GM19240 (cell line): ENCODE measurements at regions not wholly inside any gene's neighbourhood (a gene's known extent, or its start where the extent isn't known, plus 50 kb on each side); places are given as distances from the start of the nearest gene placed in this dataset.
"Not testable (repeated sequence)": the region's sequence is repeated elsewhere in the genome, so short reads cannot be mapped to it uniquely, and the experiment has no call there.

ENCODE experiments used
- DNase-seq: peaks from one replicate; pipeline ENCODE4 v3.0.0; 2011; ENCODE audit warnings: low spot score; ENCODE audit not compliant: insufficient read length

DNA sequence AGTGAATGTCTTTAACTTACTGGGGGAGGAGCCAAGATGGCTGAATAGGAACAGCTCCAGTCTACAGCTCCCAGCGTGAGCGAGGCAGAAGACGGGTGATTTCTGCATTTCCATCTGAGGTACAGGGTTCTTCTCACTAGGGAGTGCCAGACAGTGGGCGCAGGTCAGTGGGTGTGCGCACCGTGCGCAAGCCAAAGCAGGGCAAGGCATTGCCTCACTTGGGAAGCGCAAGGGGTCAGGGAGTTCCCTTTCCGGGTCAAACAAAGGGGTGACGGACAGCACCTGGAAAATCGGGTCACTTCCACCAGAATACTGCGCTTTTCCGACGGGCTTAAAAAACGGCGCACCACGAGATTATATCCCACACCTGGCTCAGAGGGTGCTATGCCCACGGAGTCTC, 187.3 kb downstream of the CHIC2 start:
- DNase-seq: not testable (repeated sequence)

DNA sequence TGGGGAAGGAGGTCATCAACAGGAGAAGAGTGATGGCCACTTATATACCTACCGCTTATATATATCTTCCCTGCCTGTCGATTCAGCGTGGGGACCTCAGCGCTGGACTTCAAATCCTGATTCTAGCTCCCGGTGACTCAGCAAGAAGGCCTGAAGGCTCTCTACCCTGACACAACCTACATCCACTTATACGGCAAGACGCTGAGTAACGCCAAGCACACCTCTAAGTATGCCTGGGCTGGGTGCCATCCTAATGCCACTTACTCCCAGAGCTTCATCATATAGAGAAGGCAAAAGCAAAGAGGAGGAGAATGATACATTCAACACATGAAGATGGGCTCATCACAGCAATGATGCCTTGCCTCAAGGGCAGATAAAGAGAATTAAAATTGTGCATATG, 198.3 kb downstream of the CHIC2 start:
- DNase-seq: no peak

DNA sequence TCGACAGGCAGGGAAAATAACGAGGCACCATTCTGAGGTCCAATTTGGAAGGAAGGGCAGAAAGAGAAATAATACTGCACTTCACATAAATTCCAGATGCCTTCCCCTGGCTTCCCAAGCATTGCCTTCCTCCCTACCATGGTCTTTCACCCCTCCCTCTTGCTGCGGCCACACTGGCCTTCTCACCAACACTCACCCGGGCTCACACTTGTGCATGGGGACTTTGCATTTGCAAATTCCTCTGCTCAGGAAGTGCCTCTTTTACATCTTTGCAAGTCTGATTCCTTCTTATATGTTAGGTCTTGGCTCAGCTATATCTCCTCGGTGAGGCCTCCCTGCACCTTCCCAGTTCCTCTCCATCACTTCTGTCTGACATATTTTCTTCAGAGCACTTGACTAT, 199.4 kb downstream of the CHIC2 start:
- DNase-seq: no peak

DNA sequence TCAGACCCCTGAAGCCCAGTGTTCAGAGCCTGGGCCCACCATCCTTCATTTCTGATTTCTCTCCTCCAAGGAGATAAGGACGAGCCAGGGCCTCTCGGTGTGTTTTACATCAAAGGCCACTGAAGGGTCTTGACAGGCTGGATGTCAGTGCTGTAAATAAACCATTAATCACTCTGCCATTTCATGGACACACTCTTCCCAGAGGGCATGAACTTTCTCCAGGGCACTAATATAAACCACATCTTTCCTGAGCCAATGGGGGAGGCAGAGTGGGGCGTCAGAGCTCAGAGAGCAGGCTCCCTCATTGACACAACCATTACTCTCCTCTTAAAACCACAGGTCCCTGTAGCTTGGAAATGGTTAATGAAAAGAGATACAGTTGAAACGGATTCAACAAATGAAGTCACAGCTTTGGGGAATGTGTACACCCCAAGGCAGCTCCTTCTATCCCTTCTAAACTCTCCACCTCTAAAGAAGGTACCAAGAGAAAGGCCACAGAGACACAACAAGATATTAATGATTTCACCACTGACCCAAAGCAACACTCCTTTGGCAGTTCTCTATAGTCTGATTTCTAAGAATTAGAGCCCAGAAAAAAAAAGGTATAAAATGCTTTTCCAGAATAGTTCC, 200.6 kb downstream of the CHIC2 start:
- no peak for DNase-seq

DNA sequence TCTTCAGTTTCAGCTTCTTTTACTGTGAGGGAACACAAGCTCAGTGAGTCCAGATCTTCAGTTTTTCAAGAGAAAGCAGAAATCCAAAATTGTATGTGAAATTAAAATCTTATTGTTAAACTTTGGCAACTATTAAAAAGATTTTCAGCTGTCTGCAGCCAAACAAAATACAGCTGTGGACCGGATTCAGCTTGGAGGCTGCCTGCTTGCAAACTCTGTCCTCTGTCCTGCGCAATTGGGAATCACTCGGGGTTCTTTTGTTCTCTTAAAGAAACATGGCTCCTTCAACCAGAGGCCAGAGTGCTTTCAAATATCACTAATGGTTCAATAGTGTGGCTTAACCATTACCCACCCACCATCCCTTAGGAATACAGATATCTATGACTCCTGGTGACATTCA, 201.2 kb downstream of the CHIC2 start:
- DNase-seq: no peak

DNA sequence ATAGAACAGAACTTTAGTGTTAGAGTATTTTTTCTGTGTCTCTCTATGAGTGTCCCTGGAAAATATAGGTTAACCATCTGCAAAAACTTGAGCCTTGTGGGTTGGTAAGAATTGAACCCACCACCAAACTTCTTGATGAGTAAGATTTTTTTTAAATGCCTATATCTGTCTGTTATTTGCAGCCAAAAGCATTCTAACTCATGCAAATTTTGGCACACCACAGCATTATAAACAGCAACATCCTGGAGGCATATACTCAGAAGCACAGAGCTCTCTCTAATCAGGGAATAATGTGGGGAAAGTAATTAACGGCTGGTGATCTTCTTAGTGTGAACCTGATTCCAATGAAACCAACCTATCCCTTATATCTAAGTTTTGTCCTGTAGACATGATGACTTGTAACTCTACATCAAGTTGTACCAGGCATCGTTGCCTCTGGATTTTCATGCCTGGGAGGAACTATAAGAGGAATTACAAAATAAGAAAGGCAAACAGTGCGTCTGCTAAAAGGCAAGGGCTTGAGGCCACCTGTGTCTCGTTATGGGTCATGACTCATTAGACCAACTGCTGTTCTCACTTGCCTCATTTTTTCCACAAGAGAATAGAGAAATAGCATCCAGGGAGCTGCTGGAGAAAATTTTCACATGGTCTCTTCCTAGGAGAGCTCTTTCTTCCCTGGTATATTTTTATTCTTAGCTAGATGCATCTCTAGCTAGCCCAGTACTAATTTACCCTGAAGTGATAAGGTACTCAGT, 202.4 kb downstream of the CHIC2 start:
- DNase-seq: no peak

DNA sequence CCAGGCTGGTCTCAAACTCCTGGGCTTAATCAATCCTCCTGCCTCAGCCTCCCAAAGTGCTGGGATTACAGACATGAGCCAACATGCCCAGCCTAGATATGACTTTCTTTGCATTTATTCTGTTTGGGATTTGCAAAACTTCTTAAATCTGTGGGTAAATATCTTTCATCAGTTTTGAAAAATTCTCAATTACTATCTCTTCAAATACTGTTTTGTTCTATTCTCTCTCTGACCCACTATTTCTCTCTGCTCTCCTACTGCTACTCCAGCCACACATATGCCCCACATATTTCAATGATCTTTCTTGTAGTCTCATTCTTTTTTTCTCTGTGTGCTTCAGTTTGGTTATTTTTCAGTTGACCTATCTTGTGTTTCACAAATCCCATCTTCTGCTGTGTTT, 205.1 kb downstream of the CHIC2 start:
- no peak for DNase-seq

DNA sequence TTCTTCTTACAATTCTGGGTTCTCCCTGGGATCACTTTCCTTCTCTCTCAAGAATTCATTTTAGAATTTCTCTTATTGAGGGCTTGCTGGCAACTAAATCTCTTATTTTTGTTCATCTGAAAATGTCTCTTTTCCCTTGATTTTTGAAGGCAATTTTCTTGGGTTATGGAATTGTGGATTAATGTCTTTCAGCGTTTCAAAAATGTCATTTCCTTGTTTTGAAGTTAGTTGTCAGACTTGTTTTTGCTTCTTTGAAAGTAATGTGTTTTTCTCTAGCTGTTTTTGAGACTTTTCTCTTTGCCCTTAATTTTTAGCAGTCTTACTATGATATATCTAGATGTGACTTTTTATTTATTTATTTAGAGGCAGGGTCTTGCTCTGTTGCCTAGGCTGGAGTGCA, 205.7 kb downstream of the CHIC2 start:
- DNase-seq: no peak

DNA sequence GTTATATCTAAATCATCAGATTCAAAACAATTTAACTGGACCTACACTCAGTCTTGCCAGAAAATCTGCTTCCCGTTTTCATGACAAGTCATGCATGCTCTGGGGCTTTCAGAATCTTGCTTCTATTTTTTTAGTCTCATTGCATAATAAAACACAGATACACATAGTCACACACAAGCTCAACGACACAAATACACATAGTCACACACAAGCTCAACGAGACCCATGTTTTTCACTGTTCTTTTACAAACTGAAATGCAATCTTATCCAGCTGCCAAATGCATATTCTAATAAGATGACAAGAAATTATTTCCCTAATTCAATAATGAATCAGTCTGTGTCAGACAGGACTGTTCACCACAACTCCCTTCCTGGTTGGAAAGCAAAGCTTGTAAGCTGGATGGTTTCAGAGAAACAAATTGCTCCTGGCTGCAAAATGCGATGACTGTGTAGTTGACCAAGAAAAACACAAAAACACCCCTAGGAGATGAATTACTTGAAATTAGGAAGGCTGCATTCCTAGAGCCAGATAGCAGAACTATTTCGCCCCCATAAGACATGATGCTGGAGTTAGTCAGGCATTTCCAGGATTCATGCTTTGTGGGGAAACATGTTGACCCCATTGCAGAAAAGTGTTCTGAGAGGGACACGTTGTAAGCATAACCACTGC, 208.7 kb downstream of the CHIC2 start:
- no peak for DNase-seq

DNA sequence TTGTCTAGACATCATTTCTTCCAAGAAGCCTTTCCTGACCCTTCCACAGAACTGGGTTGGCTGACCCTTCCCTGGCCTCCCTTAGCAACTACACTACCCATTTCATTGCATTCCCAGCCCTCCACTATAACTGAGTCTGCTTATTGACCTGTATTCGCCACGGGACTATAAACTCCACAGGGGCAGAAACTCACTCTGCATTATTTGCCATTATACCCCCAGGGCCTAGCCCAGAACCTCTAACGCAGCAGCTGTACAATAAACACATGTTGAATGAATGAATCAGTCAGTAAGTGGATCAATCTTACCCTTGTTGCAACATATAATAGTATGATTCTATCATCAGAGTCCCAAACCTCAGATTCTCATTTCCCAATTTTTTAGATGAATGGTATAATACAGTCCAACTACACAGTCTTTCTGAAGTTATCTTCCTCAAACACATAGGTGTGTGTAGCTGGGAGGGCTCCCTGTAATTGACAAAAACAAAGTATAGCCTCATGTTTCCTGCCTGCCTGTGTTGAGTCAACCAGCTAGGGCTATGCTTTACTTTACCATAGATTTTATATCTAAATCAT, 209.3 kb downstream of the CHIC2 start:
- DNase-seq: no peak

DNA sequence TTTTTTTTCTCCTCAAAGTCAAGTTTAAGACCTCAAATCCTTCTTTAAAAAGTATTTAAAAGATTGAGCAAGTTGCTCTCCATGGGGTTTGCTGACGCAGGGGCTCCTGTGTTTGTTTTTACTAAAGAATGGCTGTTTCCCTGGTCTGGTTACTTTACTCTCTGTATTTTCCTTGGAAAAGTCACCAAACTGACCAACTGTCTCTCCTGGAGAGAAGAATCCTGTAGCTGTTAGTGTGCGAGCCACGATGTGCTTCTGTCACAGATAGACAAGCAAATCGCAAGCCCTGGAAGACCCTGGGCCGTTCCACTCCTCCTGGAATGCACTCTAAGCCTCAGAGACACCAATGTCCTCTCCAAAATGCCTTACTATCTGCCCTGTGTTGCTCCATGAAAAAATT, 212.1 kb downstream of the CHIC2 start:
- no peak for DNase-seq

DNA sequence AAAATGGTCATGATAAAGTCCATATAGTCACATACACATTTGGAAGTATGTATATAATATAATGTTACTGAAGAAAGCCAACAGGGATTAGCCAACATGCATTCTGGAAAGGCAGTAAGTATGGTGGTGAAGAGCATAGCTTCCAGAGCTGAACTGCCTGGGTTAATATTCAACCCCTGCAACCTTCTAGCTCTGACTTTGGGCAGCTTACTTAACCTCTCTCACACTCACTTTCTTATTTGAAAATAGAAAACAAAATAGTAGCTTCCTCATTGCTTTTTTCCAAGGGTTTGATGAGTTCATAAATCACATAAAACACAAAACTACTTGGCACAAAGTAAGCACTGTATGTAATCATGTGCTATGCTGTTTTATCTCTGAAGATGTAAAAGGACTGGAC, 216.4 kb downstream of the CHIC2 start:
- DNase-seq: no peak

DNA sequence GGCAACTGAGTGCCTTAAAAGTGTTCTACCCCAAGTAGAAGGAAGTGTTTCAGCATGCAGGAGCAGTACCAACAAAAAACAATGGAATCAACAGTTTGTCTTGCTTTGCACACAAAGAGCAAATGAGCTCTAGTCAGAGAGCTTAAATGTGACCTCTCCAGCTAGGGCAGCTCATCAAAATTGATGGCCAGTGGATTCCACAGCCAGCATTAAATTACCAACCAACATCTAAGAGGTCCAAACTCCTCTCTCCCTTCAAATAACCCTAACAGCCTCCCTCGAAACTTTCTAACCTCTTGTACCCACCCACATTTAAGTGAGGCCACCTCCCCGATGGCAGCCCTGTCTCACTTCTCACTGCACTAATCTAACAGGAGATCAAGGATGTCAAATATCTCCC, 219.9 kb downstream of the CHIC2 start:
- no peak for DNase-seq

DNA sequence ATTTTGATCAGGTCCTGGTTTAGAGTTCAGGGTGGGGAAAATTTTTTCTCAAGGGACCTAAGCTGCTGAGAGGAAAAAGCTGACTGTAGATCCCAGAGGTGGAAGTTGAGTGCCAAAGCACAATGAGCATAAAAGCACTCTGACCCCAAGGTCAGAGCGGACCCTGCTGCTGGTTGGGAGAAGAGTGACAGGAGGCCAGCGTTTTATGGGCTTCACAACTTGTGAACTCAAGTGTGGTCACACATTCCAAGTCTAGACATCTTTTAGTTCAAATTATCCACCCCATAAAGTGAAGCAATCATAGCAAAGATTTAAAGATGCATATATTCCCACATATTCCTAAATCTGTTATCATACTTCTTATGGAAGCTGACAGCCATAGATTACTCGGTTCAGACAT, 220.3 kb downstream of the CHIC2 start:
- no peak for DNase-seq

DNA sequence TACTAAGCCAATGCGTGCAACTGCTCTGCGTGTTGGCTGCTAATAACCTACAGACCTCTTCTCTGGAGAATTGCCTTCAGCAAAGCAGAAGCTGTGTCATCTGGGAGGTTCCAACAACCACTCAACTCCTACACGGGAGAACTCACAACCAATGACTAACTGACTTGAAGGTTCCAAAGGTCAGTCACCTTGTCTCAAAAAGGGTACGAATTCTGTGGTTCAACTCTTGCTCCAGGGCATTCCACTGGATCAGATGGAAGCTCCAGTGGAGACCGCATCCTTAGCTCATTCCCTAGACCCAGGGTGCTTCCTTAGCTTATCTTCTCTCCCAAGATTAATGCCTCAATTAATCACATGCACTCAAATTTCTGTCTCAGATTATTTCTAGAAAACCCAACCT, 222.7 kb downstream of the CHIC2 start:
- DNase-seq: no peak

DNA sequence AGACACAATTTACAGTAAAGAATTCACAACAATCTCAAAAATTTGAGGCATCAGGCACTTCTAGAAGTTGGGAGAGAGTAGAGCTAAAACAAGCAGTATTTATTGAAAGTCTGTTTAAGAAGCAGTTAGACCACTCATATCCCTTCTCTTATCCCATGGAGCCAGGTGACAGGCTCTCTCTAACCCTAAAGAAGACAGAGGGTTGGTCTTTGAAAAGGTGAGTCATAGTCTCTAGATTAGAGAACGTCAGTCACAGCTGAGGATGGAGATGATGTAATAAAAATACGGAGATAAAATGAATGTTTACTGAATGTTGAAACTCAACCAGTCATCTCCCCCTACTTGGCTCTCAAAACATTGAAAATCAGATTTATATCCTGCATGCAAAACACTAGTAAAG, 223.8 kb downstream of the CHIC2 start:
- DNase-seq: no peak

DNA sequence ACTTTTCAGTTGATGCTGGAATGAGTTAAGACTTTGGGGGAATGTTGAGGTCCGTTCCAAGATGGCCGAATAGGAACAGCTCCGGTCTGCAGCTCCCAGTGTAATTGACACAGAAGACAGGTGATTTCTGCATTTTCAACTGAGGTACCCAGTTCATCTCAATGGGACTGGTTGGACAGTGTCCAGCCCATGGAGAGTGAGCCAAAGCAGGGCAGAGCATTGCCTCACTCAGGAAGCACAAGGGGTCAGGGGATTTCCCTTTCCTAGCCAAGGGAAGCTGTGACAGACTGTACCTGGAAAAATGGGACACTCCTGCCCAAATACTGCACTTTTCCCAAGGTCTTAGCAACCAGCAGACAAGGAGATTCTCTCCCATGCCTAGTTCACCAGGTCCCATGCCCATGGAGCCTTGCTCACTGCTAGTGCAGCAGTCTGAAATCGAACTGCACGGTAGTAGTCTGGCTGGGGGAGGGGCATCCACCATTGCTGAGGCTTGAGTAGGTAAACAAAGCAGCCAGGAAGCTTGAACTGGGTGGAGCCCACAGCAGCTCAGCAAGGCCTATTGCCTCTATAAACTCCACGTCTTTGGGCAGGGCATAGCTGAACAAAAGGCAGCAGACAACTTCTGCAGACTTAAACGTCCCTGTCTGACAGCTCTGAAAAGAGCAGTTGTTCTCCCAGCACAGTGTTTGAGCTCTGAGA, 231.0 kb downstream of the CHIC2 start:
- not testable (repeated sequence) for DNase-seq

DNA sequence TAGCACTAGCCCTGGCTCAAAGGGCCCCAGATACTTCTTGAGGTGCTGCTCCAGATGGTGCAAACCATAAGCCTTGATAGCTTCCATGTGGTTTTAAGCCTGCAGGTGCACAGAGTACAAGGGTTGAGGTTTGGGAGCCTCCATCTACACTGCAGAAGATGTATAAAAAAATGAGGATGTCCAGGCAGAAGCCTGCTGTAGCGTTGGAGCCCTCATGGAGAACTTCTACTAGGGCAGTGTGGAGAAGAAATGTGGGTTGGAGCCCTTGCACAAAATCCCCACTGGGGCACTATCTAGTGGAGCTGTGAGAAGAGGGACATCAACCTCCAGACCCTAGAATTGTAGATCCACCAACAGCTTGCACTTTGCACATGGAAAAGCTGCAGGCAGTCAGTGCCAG, 231.9 kb downstream of the CHIC2 start:
- no peak for DNase-seq

DNA sequence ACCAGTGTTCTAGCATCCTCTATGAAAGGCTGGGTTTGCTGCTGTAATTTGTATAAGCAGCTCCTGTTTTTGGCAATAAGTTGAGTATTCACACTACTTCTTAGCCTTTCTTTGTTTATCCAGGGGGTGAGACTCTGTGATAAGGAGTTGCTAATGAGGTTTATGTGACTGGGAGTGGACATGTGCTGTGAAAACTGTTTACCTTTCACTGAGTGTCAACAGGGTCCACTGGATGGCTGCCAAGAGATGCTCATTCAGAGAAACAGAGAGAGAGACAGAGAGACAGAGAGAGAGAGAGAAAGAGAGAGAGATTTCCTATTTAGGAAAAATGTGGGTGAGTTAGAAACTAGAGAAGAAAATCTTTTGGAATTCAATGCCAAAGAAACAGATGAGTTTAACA, 233.9 kb downstream of the CHIC2 start:
- no peak for DNase-seq

DNA sequence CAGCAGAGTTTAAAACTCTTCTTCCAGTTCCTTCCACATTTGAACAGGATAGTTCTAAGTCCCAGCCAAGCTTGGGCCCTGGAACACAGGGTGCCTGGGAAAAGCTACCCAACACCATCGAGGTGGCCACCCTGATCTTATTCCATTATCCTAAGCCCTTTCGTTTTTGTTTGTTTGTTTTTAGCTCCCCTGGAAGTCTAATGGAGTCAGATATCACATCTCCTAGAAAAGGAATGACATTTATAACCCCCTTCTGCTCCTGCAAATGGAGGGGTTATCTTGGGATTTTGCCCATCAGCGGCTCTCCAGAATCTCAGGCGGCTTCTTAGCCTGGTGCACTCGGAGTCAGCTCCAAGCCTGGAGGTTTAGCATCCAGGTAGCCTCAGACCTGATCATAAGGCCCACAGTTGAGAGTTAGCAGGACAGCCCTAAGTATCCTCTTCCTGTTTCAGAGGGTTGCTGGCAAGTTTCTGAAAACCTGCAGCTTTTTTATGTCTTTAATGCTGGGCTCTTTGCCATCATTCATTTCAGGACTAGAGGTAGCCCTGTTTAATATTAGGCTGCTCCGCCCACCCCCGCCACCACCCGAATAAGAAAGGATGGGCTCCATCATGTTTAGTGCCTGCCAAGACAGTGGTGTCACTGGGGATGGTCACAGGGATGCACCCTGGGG, 230.0 kb upstream of the LNX1 start:
- no peak for DNase-seq

DNA sequence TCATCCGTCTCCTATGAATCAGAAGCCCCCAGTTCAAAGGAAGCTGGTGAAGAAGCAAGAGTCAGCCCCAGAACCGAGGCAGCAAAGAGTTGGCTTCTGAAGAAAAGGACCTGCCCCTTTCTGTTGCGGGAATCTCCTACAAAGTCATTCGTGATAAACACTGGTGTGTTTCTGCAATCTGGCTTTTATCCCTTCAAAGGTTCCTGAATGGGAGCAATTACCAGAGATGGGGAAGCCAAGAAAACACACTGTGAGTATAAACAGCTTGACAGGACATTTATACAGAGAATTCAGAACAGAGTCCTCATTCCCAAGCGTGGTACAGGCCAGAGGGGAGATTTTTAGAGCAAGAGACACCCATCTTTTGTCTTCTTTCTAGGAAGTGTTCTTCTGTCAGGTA, 226.8 kb upstream of the LNX1 start:
- DNase-seq: no peak
